B cell (primary cell): ENCODE measurements at regions not wholly inside any gene's neighbourhood (a gene's known extent, or its start where the extent isn't known, plus 50 kb on each side); places are given as distances from the start of the nearest gene placed in this dataset.

Experiments used
- CTCF ChIP-seq: fragments of 200-600 bp; IDR thresholded peaks from one replicate; pipeline ENCODE4 v1.8.0; 2022; ENCODE audit warnings: antibody characterized with exemption, mild to moderate bottlenecking
- EZH2 ChIP-seq: IDR thresholded peaks from 2 replicates; pipeline ENCODE4 v1.6.1; 2012; ENCODE audit warnings: borderline replicate concordance, low read depth, mild to moderate bottlenecking, moderate library complexity, low read length; ENCODE audit not compliant: insufficient read depth, poor library complexity, severe bottlenecking

DNA sequence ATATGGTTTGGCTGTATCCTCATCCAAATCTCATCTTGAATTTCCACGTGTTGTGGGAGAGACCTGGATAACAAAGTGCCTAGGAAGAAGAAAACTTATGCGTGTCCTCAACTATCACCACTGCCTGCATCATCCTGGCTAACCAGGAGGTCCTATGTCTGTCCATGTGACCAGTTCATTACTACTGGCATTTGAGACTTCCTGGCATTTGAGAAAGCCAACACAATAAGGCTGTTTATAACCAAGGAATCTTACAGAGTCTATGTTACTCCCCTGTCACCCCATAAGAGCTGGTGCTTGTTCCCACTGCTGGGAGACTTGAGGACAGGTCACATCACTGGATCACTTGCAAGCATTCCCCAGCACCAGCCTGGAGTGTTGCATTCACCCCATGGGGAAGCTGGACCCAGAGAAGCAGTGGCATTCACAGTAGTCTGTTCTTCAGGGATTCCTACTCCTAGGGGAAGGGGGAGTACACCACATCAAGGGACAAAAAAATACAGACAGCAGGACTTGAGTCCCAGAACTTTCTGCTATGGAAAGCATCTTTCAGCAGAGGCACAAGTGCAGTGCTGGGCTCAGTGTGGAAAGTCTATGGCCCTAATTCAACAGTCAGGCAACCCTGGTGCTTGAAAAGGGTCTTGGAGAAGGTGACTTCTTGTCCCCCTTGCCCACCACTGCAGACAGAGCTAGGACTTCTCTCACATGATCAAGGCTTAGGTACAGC is 717.1 kb downstream of the SEMA5A start:
- TF ChIP-seq EZH2: no peak
- TF ChIP-seq CTCF: no peak
